IMR-90 (cell line): ENCODE measurements at regions not wholly inside any gene's neighbourhood (a gene's known extent, or its start where the extent isn't known, plus 50 kb on each side); places are given as distances from the start of the nearest gene placed in this dataset.
A peak's percentile ranks its signal among the peaks of the same experiment; 100 is the strongest.

Experiments used
- BHLHE40 ChIP-seq: fragments of 150-350 bp; IDR thresholded peaks from 2 replicates; pipeline ENCODE4 v1.6.1; 2016; ENCODE audit warnings: mild to moderate bottlenecking, low read depth, low read length
- CTCF ChIP-seq: conservative IDR thresholded peaks from 2 replicates; pipeline ENCODE4 v1.5.1; 2012; ENCODE audit warnings: mild to moderate bottlenecking, low read depth, low read length, improper control_type of control experiment
- FOS ChIP-seq: fragments of 150-350 bp; IDR thresholded peaks from 2 replicates; pipeline ENCODE4 v1.6.1; 2016; ENCODE audit warnings: low read depth, low read length
- MAFK ChIP-seq: IDR thresholded peaks from 2 replicates; pipeline ENCODE4 v1.6.1; 2012; ENCODE audit warnings: low read depth, low read length, improper control_type of control experiment
- MXI1 ChIP-seq: IDR thresholded peaks from 2 replicates; pipeline ENCODE4 v1.6.1; 2012; ENCODE audit warnings: low read depth, mild to moderate bottlenecking, low read length, moderate library complexity, borderline replicate concordance
- NFE2L2 ChIP-seq: fragments of 150-350 bp; IDR thresholded peaks from 2 replicates; pipeline ENCODE4 v1.6.1; 2016; ENCODE audit warnings: low read depth, mild to moderate bottlenecking, low read length
- POLR2A ChIP-seq: IDR thresholded peaks from 2 replicates; pipeline ENCODE4 v1.6.1; 2012; ENCODE audit warnings: mild to moderate bottlenecking, low read depth, low read length
- RAD21 ChIP-seq: IDR thresholded peaks from 2 replicates; pipeline ENCODE4 v1.6.1; 2012; ENCODE audit warnings: low read length, improper control_type of control experiment
- RFX5 ChIP-seq: IDR thresholded peaks from 2 replicates; pipeline ENCODE4 v1.8.0; 2012; ENCODE audit warnings: low read depth, mild to moderate bottlenecking, low read length, moderate library complexity

- TF ChIP-seq POLR2A (no peak), CTCF (no peak), RFX5 (no peak), RAD21 (no peak), MAFK (peak; percentile 70), MXI1 (no peak), BHLHE40 (no peak), FOS (0 out of 2 replicates have a peak, but pooled peaks have one; percentile 16), NFE2L2 (no peak)
These were observed 162.7 kb upstream of the MARCKS start for GRCh38 chr6:113694278-113695077.
